Upper lobe of right lung (tissue), 1 donor: ENCODE measurements at regions not wholly inside any gene's neighbourhood (a gene's known extent, or its start where the extent isn't known, plus 50 kb on each side); places are given as distances from the start of the nearest gene placed in this dataset.

ENCODE experiments used
- ATAC-seq: fragments of 200-7000 bp; cut with Tn5 transposase; one replicate; pipeline ENCODE4 v1.9.1; 2020; ENCODE audit warnings: mild to moderate bottlenecking, moderate library complexity
- DNase-seq: peaks from one replicate; pipeline ENCODE4 v3.0.0-alpha.2; 2020
- H3K27ac ChIP-seq: fragments of 200-600 bp; one replicate; pipeline ENCODE4 v1.8.0; 2022
- H3K27me3 ChIP-seq: fragments of 200-600 bp; one replicate; pipeline ENCODE4 v1.8.0; 2022; ENCODE audit warnings: mild to moderate bottlenecking
- H3K36me3 ChIP-seq: fragments of 200-600 bp; one replicate; pipeline ENCODE4 v1.8.0; 2022
- H3K4me1 ChIP-seq: fragments of 200-600 bp; one replicate; pipeline ENCODE4 v1.8.0; 2022
- H3K4me3 ChIP-seq: fragments of 200-600 bp; one replicate; pipeline ENCODE4 v1.8.0; 2022; ENCODE audit warnings: mild to moderate bottlenecking
- H3K9me3 ChIP-seq: fragments of 200-600 bp; one replicate; pipeline ENCODE4 v1.8.0; 2022
- intact Hi-C: fragments of 100-400 bp; cut with DNase I; formaldehyde crosslinking; loops from one replicate; pipeline ENCODE4 v1.11.0; 2022
- TF ChIP-seq, protein P1 (sequence below): fragments of 200-600 bp; IDR thresholded peaks from one replicate; pipeline ENCODE4 v1.8.0; 2022; ENCODE audit warnings: antibody characterized with exemption
- donor health status: DM: no; HTN: yes; CAD: no; lungs with severe emphysema.

DNA sequence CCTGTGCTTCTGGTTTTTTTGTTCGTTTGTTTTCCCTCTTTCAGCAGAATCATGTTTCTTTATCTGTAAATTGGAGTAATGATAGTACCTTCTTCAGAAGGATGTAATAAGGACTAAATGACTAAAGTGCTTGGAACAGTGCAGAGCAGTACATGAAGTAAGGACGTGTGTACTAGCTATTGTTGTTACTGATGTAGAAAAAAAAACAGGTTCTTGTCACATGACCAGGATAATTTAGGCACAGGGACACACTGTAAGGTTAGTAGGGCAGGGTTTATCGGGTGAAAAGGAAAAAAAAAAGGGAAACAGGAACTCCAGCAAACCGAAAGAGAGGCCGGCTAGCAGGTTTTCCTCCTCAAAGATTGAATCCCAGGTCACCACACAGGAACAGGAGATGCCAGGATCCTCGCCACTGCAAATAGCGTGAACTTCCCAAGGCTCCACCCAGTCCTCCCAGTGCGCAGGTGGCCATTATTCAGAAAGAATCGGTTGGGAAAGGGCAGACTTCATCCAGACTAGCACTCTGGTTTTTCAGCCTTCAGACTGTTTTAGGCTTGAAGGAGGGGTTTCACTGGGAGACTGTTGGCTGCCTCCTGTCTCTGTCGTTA, 63.8 kb upstream of the PRRC2C start:
- H3K27me3 ChIP-seq: no peaks in the 10 kb centered on the region
- DNase-seq (no peak), ATAC-seq (no peak)
- H3K4me3 ChIP-seq: no peak overlapping the region
- no peaks in the 10 kb centered on the region for H3K36me3 ChIP-seq
- no peaks in the 10 kb centered on the region for H3K4me1 ChIP-seq
- TF ChIP-seq, protein P1, sequence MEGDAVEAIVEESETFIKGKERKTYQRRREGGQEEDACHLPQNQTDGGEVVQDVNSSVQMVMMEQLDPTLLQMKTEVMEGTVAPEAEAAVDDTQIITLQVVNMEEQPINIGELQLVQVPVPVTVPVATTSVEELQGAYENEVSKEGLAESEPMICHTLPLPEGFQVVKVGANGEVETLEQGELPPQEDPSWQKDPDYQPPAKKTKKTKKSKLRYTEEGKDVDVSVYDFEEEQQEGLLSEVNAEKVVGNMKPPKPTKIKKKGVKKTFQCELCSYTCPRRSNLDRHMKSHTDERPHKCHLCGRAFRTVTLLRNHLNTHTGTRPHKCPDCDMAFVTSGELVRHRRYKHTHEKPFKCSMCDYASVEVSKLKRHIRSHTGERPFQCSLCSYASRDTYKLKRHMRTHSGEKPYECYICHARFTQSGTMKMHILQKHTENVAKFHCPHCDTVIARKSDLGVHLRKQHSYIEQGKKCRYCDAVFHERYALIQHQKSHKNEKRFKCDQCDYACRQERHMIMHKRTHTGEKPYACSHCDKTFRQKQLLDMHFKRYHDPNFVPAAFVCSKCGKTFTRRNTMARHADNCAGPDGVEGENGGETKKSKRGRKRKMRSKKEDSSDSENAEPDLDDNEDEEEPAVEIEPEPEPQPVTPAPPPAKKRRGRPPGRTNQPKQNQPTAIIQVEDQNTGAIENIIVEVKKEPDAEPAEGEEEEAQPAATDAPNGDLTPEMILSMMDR: no peak
- no peak overlapping the region for H3K27ac ChIP-seq
- H3K9me3 ChIP-seq: no peaks in the 10 kb centered on the region
- intact Hi-C loops: no loop called here

DNA sequence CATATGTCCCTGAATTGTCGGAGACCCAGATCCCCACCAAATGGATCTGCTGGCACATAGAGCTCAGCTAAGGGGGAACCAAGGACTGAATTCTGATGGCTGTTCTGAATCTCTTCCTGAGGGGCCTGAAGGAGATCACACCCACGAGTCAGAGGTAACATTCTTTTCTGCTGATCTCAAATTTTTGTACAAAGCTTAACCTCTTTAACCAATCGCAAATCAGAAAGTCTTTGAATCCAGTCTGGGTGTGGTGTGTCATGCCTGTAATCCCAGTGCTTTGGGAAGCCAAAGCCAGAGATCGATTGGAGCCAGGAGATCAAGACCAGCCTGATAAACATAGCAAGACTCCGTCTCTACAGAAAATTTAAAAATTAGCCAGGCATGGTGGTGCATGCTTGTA, 62.8 kb upstream of the PRRC2C start:
- Histone ChIP-seq H3K4me1 (no peaks in the 10 kb centered on the region), H3K4me3 (no peak overlapping the region), H3K27ac (no peak overlapping the region), H3K9me3 (no peaks in the 10 kb centered on the region), H3K36me3 (no peaks in the 10 kb centered on the region), H3K27me3 (no peaks in the 10 kb centered on the region)
- no peak for DNase-seq
- intact Hi-C loops: no loop called here
- ATAC-seq: no peak
- TF ChIP-seq, protein P1: no peak

DNA sequence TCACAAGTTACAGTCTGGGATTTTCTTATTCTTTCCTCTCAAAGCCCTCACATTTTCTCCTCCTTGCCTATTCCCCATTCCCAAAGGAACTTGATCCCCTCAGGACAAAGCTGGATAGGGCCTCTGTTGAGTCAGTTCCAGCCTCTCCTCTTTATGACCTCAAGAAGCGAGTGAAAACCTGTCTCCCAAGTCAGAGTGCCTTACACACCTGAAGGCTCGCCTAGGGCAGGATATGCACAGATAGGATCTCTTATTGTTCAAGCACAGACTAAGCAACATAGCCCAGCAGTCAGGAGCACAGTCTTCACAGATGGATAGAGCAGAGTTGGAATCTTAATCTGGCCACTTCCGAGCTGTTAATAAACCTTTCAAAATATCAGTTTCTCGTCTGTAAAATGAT, 60.8 kb upstream of the PRRC2C start:
- Histone ChIP-seq H3K36me3 (no peaks in the 10 kb centered on the region), H3K27me3 (no peaks in the 10 kb centered on the region), H3K4me3 (no peak overlapping the region), H3K27ac (no peak overlapping the region), H3K4me1 (no peaks in the 10 kb centered on the region), H3K9me3 (no peaks in the 10 kb centered on the region)
- ATAC-seq (no peak), DNase-seq (no peak)
- intact Hi-C loops: no loop called here
- TF ChIP-seq, protein P1: no peak

DNA sequence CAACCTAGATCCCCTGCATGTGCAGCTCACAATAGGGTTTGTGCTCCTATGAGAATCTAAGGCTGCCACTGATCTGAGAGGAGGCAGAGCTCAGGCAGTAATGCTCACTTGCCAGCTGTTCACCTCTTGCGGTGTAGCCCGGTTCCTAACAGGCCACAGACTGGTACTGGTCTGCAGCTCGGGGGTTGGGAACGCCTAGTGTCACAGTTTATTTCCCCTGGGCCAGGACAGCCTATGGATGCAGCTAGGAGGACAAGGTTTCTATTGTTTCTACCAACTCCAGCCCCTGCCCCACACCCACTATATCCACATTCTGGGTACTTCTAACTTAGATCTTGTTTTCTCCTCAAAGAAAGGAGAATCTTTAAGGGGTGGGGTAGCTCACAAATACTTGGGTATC, 58.7 kb upstream of the PRRC2C start:
- H3K4me1 ChIP-seq: no peaks in the 10 kb centered on the region
- no peak overlapping the region for H3K4me3 ChIP-seq
- H3K27ac ChIP-seq: no peak overlapping the region
- no peaks in the 10 kb centered on the region for H3K9me3 ChIP-seq
- TF ChIP-seq, protein P1: no peak
- ATAC-seq (no peak), DNase-seq (no peak)
- H3K27me3 ChIP-seq: no peaks in the 10 kb centered on the region
- intact Hi-C loops: no loop called here
- H3K36me3 ChIP-seq: no peaks in the 10 kb centered on the region

DNA sequence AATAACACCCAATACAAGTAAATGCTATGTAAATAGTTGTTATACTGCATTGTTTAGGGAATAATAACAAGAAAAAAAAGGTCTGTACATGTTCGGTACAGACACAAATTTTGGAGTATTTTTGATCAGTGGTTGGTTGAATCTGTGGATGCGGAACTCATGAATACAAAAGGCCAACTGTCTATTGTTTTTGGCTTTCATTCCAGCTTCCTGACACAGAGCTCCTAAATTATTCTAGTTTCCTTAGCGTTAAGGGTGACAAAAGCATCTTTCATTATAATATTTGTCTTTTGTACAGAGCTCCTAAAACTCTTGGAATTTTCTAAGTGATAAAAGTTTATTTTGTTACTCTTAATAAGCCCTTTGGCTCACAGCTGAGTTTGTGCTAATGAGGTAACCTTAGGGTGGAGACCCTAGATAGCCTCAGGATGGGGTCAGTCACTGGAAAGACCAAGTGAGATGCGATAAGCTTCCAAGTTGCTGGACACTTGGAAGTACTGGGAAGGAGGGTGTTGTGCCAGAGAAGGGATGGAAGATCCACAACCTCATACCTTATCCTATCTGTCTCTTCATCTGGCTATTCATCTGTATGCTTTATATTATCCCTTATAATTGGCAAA, 57.4 kb upstream of the PRRC2C start:
- Histone ChIP-seq H3K36me3 (no peaks in the 10 kb centered on the region), H3K4me3 (no peak overlapping the region), H3K27ac (no peak overlapping the region), H3K27me3 (no peaks in the 10 kb centered on the region), H3K9me3 (no peaks in the 10 kb centered on the region), H3K4me1 (no peaks in the 10 kb centered on the region)
- intact Hi-C loops: no loop called here
- no peak for DNase-seq
- no peak for ATAC-seq
- TF ChIP-seq, protein P1: no peak
